Fibroblast of skin of right biceps (primary cell): ENCODE measurements at regions not wholly inside any gene's neighbourhood (a gene's known extent, or its start where the extent isn't known, plus 50 kb on each side); places are given as distances from the start of the nearest gene placed in this dataset.

Experiments used
- DNase-seq: peaks from one replicate; pipeline ENCODE4 v3.0.0-alpha.2; 2013

DNA sequence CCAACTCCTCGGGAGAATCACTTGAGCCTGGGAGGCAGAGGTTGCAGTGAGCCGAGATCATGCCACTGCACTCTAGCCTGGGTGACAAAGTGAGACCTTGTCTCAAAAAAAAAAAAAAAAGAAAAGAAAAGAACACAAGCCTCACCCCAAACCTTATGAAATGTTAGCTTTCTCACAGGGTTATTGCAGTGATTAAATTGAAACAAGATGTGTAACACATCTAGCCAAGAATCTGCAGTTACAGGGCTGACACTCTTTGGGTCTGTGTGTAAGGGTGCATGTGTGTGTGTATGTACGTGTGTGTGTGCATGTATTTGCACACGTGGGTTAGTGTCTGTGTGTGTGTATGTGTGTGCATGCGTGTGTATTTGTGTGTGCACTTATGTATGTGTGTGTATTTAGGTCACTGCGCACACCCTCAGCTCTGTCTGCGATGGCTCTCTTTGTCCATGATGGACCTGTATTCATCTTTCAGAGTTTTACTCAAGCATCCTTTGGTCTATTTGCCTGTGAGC, 336.3 kb downstream of the UQCRFS1 start:
- no peak for DNase-seq

DNA sequence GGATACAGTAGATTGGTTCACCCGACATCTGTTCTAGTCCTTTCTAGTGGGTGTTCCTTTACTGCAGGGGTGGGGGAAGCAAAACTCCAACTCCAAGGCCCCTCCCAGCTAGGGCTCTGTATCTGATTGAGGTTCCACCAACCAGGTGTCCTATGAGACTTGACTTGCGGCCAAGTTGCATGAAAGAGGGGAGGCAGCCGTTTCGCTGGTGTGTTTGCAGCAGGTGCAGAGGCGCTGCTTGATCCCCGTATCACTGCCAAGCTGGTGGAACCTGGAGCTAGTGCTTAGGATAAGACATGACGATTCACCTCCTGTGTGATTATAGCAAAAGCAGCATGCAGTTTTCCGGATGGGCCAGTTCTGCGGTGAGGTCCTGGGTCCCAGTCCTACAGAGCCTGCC, 338.2 kb downstream of the UQCRFS1 start:
- DNase-seq, result no peak

DNA sequence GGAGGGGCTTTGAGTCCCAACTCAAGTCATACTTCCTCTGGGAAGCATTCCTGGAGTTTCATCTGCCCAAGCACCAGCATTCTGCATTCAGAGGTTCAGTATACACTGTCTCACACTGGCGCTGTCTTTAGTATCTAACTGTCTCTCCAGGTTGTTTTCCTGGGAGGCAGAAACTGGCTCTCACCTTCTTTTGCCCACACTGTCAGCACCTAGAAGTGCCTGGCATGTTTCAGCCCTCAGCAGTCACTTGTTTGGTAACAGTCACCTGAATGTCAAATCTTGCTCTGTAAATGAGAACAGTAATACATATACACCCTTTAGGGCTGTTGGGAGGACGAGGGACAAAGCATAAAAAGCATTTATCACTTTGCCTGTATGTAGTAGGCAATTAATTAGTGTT, 339.6 kb downstream of the UQCRFS1 start:
- DNase-seq, result no peak

DNA sequence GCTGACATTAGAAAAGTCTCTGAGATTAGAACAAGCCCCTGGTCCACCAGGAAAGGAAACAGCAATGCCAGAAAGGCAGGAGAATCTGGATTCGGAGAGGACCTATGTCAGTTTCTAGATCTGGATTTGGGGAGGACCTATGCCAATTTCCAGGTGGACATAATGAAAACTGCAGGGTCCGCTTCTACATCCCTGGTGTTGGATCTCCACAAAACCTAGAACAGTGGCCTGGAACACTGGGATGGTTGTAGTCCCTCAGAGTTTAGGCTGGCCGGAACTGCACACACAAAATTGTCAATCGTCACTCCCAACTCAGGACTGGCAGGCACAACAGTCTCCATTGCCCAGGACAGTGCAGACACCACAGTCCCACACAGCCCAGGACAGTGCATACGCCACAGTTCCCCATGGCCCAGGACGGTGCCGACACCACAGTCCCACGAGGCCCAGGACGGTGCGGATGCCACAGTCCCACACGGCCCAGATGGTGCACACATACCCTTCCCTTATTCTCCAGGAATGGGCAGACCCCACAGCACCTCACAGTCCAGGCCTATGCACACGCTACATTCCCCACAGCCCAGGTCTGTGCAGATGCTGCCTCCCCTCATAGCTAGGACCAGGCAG, 341.7 kb downstream of the UQCRFS1 start:
- DNase-seq, result no peak

DNA sequence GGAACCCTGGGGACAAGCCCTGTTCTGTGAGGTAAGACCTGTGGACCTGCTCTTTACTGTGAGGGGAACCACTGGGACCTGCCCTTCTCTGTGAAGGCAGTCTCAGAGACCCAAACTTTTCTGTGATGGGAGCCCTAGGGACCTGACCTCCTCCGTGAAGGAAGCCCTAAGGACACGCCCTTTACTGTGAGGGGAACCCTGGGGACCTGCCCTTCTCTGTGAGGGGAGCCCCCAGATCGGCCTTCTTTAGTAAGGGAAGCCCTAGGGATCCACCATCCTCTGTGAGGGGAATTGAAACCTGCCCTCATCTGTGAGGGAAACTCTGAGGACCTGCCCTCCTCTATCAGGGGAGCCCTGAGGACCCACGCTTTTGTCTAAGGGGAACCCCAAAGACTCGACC, 343.5 kb downstream of the UQCRFS1 start:
- no peak for DNase-seq

DNA sequence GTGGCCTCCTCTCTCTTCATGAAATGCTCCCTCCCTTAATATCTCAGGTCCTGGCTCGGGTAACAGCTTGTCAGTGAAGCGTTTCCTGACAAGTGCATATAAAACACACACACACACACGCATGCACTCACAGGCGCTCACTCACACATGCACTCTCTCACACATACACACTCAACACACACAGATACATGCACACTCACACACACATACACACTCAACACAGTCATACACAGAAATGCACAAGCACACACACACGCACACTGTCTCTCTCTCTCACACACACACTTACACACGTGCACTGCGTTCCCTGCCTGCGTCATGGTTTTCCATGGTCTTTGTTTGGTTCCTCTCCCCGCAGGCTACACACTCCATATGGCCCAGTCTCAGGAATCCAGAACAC, 344.1 kb downstream of the UQCRFS1 start:
- no peak for DNase-seq

DNA sequence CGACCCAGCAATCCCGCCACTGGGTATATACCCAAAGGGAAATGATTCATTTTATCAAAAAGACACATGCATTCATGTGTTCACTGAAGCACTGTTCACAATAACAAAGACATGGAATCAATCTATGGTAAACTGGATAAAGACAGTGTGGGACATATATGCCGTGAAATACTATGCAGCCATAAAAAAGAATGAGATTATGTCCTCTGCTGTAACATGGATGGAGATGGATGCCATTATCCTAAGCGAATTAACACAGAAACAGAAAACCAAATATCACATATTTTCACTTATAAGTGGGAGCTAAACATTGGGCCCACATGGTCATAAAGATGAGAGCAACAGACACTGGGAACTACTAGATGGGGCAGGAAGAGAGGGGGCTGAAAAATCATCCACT, 345.0 kb downstream of the UQCRFS1 start:
- DNase-seq, result no peak

DNA sequence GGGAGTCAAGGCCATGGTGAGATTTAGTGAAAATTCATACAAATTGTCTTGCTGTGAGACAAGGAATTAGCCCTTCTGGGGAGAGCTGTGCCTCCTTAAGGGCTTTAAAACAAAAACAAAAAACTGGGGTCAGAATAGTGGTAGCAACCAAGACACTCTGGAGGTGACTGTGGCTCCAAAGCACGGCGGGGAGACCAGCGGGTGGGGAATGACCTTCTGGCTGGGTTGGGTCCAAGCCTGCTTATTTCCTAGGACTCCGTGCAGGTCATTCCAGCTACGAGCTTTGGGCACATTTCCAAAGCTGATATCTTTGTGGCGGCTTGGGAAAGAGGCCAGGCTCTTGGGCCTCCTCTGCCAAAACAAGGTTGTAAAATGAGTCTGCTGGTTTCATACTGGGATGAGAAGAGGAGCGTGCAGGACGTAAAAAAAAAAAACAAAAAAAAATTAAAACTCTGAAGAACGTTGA, 348.3 kb downstream of the UQCRFS1 start:
- peak; percentile 19 for DNase-seq

DNA sequence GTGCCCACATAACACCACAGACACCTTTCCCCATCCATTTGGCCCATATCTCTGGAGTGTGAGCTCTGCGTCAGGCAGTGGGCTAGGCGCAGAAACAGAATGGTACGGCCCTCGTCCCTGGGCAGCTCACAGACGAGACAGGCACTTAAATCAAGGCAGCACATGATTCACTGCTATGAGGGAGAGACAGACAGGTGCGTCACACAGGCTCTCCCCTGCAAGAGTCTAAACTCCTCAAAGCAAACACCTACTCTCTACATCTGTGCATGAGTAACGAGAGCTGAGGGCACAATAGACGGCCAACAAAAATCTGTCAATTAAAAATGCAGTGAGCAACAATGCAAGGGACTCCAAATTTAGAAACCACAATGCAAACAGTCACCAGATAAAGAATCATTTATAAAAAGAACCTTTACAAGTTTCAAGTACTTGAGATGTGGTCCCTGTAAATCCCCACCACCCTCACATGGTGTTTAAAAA, 348.9 kb downstream of the UQCRFS1 start:
- no peak for DNase-seq

DNA sequence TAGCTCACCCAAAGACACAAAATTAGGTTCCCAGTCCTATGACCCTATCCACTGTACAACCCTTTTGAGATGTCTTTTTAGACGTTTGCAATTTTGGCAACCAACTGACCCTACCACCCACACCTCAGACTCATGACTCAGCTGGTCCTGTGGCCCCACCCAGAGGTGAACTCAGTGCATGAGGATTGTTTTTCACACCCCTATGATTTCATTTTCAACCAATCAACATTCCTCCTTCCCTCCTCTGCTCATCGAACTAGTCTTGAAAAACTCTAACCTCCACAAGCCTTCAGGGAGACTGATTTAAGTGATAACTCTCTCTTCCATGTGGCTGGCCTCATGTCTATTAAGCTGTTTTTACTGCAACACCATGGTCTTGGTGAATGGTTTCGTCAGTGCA, 350.7 kb downstream of the UQCRFS1 start:
- no peak for DNase-seq

DNA sequence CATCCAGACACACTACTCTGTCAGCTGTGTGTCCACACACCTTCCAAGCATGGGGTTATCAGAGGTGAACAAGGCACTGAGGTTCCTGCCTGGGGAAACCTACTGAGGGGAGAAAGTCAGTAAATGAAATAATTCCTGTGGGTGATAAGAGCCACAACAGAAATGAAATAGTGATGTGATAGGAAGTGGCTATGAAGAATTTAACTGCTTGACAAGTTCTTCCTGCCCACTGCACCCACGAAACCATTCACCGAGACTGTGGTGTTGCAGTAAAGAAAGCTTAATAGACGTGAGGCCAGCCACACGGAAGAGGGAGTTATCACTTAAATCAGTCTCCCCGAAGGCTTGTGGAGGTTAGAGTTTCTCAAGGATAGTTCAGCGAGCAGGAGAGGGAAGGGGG, 353.1 kb downstream of the UQCRFS1 start:
- no peak for DNase-seq

DNA sequence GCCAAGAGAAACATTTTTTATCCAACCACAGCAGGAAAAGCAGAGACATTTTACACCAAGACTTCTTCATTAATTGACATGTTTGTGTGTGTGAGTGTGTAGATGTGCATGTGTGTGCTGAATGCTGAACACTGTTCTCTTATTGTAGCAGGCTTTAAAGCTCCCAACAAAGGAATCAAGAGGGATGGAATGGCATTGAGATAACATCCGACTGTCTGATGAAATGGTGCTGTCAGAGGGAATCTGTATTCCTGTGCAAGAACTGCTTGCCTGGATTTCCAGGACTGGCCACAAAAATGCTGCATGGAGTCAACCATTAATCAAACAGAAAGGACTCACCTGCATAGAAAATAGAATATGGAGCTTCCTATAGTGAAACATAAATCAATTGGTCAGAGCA, 354.0 kb downstream of the UQCRFS1 start:
- no peak for DNase-seq

DNA sequence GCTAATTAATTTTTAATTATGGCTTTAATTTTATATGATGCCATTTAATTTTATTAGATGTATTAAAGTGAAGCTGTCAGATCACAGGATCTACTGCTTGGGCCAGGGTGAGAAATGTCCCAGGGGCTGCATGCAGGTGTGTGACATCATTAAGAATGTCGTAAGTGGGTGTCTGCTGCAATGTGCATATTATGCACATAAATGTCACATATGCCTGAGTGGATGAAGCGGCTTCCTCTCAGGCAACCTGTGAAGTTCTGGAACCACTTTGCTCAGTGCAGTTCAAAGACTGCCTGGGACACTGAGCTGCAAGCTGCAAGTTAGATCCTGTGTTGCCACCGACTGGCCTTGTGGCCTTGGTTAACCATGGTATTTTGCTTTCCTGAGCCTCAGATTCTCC, 355.0 kb downstream of the UQCRFS1 start:
- DNase-seq, result no peak

DNA sequence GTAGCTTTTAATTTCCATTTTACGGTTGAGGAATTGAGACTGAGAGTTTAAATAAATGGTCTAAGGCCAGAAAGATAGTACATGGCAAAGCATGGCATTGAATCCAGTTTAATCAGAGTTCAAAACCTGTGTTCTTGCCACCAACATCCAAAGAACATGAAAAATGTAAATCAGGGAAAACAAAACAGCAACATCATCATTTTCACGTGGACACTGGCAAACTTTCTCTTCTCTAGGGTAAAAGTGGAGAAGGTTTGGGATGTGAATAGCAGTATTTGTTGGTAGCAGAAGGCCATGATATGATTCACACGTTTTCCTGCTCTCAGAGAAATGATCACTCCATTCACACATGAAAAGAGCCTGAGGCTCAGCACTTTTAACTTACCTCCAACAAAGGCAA, 357.7 kb downstream of the UQCRFS1 start:
- no peak for DNase-seq

DNA sequence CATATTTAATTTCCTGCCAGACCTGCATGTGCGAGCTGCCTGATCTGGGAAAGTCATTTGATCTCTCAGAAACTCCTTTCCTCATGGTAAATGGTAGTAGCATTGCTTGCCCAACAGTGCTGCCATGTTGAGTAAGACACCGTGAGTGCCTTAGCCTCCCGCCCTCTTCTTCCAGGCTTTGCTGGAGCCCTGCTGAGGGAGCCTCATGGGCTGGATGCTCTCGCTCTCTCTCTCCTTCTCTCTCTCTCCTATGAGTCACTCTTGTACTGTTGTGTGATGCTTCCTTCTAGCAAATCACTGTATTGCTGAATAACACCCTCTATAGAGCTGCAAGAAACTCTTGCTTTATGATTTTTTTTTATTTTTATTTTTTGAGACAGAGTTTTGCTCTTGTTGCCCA, 365.5 kb downstream of the UQCRFS1 start:
- peak; percentile 40 for DNase-seq

DNA sequence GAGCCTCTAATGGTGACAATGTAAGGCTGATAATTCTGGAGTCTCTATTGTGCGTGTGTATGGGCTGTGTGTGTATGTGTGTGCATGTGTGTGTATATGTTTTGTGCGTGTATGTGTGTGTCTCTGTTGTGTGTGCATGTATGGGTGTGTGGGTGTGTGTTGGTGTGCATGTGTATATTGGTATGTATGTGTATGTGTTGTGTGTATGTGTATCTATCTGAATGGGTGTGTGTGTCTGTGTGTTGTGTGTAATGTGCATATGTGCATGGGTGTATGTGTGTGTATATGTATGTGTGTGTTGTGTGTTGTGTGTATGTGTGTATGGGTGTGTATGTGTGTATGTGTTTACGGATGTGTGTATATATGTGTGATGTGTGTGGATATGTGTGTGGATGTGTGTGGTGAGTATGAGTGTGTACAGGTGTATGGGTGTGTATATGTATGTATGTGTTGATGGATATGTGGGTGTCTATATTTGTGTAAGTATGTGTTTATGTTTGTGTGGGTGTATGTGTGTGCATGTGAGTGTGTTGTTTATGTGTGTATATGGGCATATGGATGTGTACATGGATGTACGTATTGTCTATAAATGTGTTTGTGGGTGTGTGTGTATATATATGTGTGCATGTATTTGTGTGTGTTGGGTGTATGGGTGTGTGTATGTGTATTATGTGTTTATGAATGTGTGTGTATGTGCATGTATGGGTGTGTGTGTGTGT, 366.7 kb downstream of the UQCRFS1 start:
- no peak for DNase-seq

DNA sequence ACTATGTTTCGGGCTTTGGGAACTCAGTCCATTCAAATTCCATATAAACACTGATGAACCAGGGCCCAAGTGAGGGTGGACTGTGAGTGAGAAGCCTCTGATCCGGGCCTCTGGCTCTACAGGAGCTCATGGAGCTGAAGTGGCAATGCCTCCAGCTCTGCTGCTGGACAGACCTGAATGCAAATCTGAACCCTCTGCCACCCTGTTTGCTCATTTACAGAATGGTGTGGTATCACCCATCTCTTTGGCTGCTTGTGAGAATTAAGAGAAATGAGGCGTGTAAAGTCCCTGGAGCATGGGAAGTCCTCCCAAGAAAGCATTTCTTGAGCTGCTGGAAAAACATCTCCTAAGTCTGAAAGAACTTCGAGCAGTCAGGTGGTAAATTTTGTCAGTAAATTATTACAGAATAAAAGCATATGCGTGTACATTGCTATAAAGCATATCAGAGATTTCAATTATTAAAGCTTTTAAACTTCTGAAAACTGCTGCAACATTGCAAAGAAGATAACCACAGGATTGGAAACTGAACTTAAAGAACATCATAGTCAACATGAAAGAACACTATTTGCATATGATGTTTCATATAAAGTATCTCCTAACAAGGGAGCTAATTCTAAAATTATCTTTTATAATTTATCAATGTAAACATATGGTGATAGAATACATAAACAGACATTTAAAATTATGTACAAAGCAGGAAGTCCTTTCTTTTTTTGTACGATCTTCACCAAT, 369.0 kb downstream of the UQCRFS1 start:
- no peak for DNase-seq

DNA sequence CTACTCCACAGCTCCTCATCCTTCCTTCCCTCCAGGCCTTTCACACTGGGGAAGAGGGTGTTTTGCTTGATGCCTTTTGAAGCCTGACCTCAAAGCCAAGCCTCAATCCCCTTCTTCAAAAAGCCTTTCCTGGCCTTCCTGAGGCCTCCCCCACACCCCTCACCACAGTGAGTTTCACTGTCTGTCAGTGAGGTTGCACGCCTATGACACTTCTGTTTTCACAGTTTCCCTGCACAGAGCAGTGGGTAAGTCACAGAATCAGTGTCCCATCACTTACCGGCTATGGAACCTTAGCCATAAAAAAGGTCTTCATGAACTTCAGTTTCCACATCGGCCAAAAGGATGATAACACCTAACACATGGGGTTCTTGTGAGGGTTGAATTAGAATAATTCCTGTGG, 371.4 kb downstream of the UQCRFS1 start:
- DNase-seq, result no peak

DNA sequence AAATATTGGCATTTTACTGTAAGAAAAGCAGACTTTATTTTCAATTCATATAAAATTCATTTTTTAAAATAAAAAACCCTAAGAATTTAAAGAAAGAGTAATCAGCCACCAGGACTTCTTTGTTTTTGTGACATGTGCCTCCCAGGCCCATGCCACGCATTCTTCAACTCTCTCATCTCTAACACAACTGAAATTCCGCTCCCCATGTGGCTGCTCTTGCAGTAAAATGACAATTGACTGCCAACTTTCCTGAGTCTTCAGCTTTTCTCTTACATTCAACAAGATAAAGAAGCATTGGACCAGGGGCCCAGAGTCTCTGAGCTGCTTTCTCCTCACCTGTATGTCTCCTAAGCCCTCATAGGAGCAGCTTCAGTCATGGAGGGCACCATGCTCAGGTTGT, 372.1 kb downstream of the UQCRFS1 start:
- no peak for DNase-seq

DNA sequence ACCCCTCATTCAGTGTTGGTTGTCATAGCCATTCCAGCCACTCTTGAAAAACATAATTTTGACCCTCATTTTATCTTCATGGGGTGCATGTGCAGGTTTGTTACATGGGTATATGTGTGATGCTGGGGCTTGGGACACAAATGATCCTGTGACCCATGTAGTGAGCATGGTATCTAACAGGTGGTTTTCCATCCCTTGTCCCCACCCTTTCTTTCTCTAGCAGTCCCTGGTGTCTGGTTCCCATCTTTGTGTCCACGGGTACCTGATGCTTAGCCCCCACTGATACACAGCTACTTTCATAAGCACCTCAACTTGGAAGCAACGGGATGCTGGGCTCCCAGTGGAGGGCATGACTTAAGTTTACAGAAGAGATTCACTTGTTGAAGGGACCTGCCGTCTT, 373.5 kb downstream of the UQCRFS1 start:
- no peak for DNase-seq

DNA sequence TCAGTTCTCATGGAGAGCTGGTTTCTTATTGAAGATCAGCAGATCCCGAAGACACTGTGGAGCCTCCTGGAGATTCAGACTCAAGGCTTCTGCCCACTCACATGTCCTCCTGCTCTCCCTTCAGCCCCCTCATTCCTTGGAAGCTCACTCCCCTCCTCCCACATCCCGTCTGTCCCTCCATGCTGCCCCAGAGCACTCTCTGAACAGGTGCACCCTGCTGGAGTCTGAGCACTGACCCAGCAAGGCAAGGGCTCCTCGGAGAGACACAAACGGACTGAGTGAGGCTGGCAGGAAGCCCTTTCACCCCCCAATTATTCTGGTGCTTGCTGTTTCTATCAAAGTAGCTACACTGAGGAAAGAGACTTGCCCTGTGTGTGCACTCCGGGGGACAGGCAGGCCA, 374.0 kb downstream of the UQCRFS1 start:
- DNase-seq, result no peak

DNA sequence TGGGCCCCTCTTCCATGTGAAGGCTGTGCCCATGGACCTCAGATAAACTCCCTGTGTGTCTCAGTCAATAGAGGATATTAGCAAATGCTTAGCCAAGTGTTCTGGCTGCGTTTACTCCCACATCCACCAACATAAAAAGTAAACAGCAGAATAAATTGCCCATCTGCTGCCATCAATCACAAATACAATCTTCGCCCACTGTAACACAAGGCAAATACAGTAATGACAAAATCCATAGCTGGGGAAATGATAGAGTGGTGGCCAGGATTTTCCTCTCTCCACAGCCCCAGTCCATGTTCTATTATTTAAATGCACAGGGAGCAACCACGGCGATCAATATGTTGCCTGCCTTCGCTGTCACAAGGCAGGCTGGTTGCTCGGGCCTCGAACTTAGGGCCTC, 376.5 kb downstream of the UQCRFS1 start:
- DNase-seq, result no peak

DNA sequence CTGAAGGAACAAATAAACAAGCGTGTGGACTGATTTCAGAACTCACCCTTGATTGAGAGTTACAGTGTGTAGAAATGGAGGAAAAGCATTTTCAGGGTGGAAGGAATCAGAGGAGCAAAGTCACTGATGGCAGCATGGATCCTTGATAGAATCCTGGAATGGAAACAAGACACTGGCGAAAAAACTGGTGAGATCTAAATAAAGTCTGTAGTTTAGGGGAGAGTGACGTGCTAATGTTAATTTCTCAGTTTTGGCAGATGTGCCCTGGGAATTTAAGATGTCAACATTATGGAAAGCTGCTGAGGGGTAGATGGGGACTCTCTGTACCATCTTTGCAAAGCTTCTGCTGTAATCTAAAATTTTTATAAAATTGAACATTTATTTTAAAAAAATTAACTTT, 378.0 kb downstream of the UQCRFS1 start:
- no peak for DNase-seq

DNA sequence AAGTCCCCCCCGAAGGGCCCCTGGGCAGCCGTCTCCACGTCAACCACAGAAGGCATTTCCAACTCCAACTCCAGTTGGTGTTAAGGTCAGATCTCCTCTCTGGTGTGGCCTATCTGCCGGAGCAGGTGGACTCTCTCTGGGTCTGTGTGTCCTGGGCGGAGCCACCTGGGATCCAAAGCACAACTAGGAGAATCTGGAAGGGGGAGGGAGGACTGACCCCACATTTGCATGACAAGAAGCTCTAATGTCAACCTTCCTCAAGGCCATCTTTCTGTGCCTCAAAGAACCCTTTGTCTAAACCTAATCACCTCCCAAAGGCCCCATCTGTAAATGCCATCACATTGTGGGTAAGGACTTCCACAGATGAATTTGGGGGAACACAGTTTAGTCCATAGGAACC, 381.5 kb downstream of the UQCRFS1 start:
- DNase-seq, result no peak
